K562 (cell line): ENCODE measurements at regions not wholly inside any gene's neighbourhood (a gene's known extent, or its start where the extent isn't known, plus 50 kb on each side); places are given as distances from the start of the nearest gene placed in this dataset.

Experiments
- ATAC-seq: fragments of 200-7000 bp; cut with Tn5 transposase; 3 replicates; pipeline ENCODE4 v1.9.1; 2020; ENCODE audit warnings: moderate library complexity
- BruUV-seq: library from RNA; stranded (reverse); fragments of 400-500 nt; replicated peaks from 2 replicates; lab custom pipeline; 2021; lab: Mats Ljungman, UMichigan
- CTCF ChIA-PET: fragments of 300-600 bp; formaldehyde crosslinking; extraction: SDS; loops from one replicate; lab custom pipeline; 2021; ENCODE audit warnings: low intra/inter-chr PET ratio; lab: Yijun Ruan, JAX
- POLR2A ChIA-PET: fragments of 300-600, 350-650 bp; sonication (Branson Sonifier 250); formaldehyde crosslinking; extraction: SDS; loops from one replicate; lab custom pipeline; 2021; ENCODE audit warnings: antibody characterized with exemption, inconsistent platforms; lab: Yijun Ruan, JAX
- DNase-seq, 4 experiments: peaks; one replicate each; pipeline versions ENCODE4 v3.0.0 to v3.0.0-alpha.2; 2011 to 2018; ENCODE audit warnings: low spot score in 3 of 4, mixed read lengths in 3 of 4; ENCODE audit errors: extremely low read depth in 1 of 4
- FAIRE-seq: peaks from 2 replicates; lab custom pipeline; 2011; peaks lifted over from hg19 to GRCh38; lab: Jason Lieb, UNC
- H2AFZ ChIP-seq: 2 replicates; pipeline ENCODE4 v1.6.0; 2011; ENCODE audit warnings: low read depth, low read length, control low read depth, inconsistent platforms
- H3K27ac ChIP-seq: fragments of 200-600 bp; 3 replicates; pipeline ENCODE4 v1.8.0; 2011; ENCODE audit warnings: low read depth, mild to moderate bottlenecking, control low read depth, inconsistent platforms, low read length, moderate library complexity, mixed read lengths; ENCODE audit errors: extremely low read depth
- H3K27me3 ChIP-seq, 2 experiments: fragments of 300-600 bp in 1 of 2; 2 replicates in 1 of 2; 3 replicates in 1 of 2; pipeline versions ENCODE4 v1.6.0 to v1.8.0; 2011; ENCODE audit warnings: inconsistent platforms in 2 of 2, low read length in 2 of 2, mild to moderate bottlenecking in 1 of 2, mixed read lengths in 1 of 2, moderate library complexity in 1 of 2; ENCODE audit not compliant: control insufficient read depth in 2 of 2, insufficient read depth in 2 of 2
- H3K36me3 ChIP-seq: fragments of 300-600 bp; 3 replicates; pipeline ENCODE4 v1.8.0; 2011; ENCODE audit warnings: mild to moderate bottlenecking, low read length, inconsistent platforms; ENCODE audit not compliant: control insufficient read depth, insufficient read depth
- H3K4me1 ChIP-seq, 2 experiments: fragments of 200-600 bp in 1 of 2; replicated peaks in 1 of 2; 2 replicates in 1 of 2; 3 replicates in 1 of 2; pipeline versions ENCODE4 v1.5.1 to v1.8.0; 2011; ENCODE audit warnings: inconsistent platforms in 2 of 2, low read length in 2 of 2, mild to moderate bottlenecking in 1 of 2, mixed read lengths in 1 of 2, moderate library complexity in 1 of 2; ENCODE audit not compliant: control insufficient read depth in 2 of 2, insufficient read depth in 2 of 2
- H3K4me2 ChIP-seq: 2 replicates; pipeline ENCODE4 v1.6.1; 2011; ENCODE audit warnings: low read length, control low read depth, inconsistent platforms, mixed read lengths; ENCODE audit not compliant: insufficient read depth
- H3K4me3 ChIP-seq: fragments of 200-600 bp; sonication (generic), shearing (Covaris generic); 2 replicates; pipeline ENCODE4 v1.5.1; 2016; ENCODE audit warnings: control low read depth, inconsistent platforms
- H3K79me2 ChIP-seq: fragments of 200-600 bp; 3 replicates; pipeline ENCODE4 v1.8.0; 2011; ENCODE audit warnings: low read length, inconsistent platforms; ENCODE audit not compliant: control insufficient read depth, insufficient read depth
- H3K9ac ChIP-seq, 2 experiments: 2 replicates each; pipeline versions ENCODE4 v1.6.0 to v1.6.1; 2011; ENCODE audit warnings: low read depth in 2 of 2, low read length in 2 of 2, control low read depth in 1 of 2, inconsistent platforms in 1 of 2, mild to moderate bottlenecking in 1 of 2, mixed read lengths in 1 of 2; ENCODE audit not compliant: insufficient read depth in 1 of 2
- H3K9me1 ChIP-seq: one replicate; pipeline ENCODE4 v1.6.0; 2011; ENCODE audit warnings: inconsistent platforms, mild to moderate bottlenecking, low read length, moderate library complexity; ENCODE audit not compliant: control insufficient read depth, insufficient read depth
- H3K9me3 ChIP-seq: replicated peaks from 2 replicates; pipeline ENCODE4 v1.5.1; 2011; ENCODE audit warnings: low read depth, low read length, inconsistent platforms; ENCODE audit not compliant: control insufficient read depth, insufficient read depth
- H4K20me1 ChIP-seq: replicated peaks from 2 replicates; pipeline ENCODE4 v1.6.1; 2011; ENCODE audit warnings: low read length, inconsistent platforms, mixed read lengths; ENCODE audit not compliant: control insufficient read depth, insufficient read depth
- ZNF445 ChIP-seq: fragments of 250-450 bp; sonication (Bioruptor Pico); IDR thresholded peaks from 2 replicates; pipeline ENCODE4 v1.4.0; 2020; ENCODE audit warnings: low read depth, mild to moderate bottlenecking, moderate library complexity
- WGBS: fragments of 100-300 bp; shearing (Covaris generic); methylation state at CpG from one replicate; pipeline ENCODE4 v1.1.6; 2016; ENCODE audit warnings: low coverage, mixed read lengths; ENCODE audit not compliant: insufficient coverage; ENCODE audit errors: missing lambda C conversion rate; 5-methylcytosine and 5-hydroxymethylcytosine counted together
- in situ Hi-C: fragments of 300-500 bp; cut with MboI; formaldehyde crosslinking; loops from 4 replicates; pipeline ENCODE4 v1.15.0; 2018; ENCODE audit warnings: inconsistent platforms, mixed read lengths
- intact Hi-C: fragments of 100-400 bp; cut with micrococcal nuclease; formaldehyde crosslinking; loops from 2 replicates; pipeline ENCODE4 v1.14.2; 2022
- TF ChIP-seq, protein P1 (sequence below): IDR thresholded peaks from 3 replicates; pipeline ENCODE4 v1.6.1; 2011; ENCODE audit warnings: borderline replicate concordance, mild to moderate bottlenecking, moderate library complexity; ENCODE audit not compliant: insufficient read length; ENCODE audit errors: extremely low read depth
- TF ChIP-seq, protein P2 (sequence below): fragments of 150-350 bp; IDR thresholded peaks from 2 replicates; pipeline ENCODE4 v1.6.1; 2014; ENCODE audit warnings: low read depth, mild to moderate bottlenecking, low read length, borderline replicate concordance

DNA sequence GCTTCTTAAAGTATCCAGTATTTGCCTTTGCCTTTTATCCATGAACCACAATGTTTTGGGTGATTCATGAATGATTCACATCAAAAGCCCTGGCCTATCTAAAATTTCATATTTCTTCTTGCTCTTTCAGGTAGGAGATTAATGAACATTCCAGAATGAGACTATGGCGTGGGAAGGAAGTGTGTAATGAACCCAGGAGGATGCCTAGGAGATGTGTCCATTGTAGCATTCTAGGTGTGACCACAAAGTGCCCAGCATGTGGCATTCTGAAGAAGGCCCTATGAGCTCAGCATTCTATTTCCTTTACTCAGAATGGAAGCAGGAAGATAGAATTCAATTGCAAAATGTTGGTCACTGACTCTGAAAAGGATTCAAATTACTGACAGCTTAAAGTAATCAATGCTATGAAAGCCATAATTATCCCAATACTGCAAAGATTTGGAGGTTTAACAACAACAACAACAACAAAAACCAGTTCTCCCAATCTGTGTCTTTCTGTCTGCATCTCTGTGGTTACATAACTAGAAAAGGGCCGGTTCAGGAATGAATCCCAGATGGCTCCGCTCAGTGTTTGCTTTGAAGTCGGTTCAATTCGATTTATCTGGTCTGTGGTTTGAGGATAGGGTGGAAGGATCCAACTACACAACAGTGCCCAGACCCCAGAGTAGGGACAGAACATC is 126.7 kb downstream of the FOXD1 start:
- no peaks in the 10 kb centered on the region for H3K9me3 ChIP-seq
- 4% methylated on average over 5 of the region's 5 CpGs for WGBS
- peaks cover 5 to 23% of the 10 kb centered on the region in 2 experiments; a peak in 2 of 5 replicates for H3K27me3 ChIP-seq
- no TSS peak for BruUV-seq
- DNase-seq (no peak), ATAC-seq (no peak), FAIRE-seq (no peak)
- no peak overlapping the region for H3K27ac ChIP-seq
- H3K4me3 ChIP-seq, result no peak overlapping the region
- no peaks in the 10 kb centered on the region for H3K79me2 ChIP-seq
- H4K20me1 ChIP-seq, result no peaks in the 10 kb centered on the region
- H3K9me1 ChIP-seq, result no peaks in the 10 kb centered on the region
- H3K4me2 ChIP-seq, result no peak overlapping the region
- no peak overlapping the region for H2AFZ ChIP-seq
- in situ Hi-C loops, result no loop called here
- ChIA-PET CTCF (no interaction called here), POLR2A (interaction anchor here (0.6 kb wide), 1 partner anchor 11 kb away, joined by 3 read pairs; no protein-coding TSS in a partner anchor)
- H3K36me3 ChIP-seq, result no peaks in the 10 kb centered on the region
- intact Hi-C loops, result no loop called here
- no peaks in the 10 kb centered on the region for H3K4me1 ChIP-seq
- TF ChIP-seq, protein P1, sequence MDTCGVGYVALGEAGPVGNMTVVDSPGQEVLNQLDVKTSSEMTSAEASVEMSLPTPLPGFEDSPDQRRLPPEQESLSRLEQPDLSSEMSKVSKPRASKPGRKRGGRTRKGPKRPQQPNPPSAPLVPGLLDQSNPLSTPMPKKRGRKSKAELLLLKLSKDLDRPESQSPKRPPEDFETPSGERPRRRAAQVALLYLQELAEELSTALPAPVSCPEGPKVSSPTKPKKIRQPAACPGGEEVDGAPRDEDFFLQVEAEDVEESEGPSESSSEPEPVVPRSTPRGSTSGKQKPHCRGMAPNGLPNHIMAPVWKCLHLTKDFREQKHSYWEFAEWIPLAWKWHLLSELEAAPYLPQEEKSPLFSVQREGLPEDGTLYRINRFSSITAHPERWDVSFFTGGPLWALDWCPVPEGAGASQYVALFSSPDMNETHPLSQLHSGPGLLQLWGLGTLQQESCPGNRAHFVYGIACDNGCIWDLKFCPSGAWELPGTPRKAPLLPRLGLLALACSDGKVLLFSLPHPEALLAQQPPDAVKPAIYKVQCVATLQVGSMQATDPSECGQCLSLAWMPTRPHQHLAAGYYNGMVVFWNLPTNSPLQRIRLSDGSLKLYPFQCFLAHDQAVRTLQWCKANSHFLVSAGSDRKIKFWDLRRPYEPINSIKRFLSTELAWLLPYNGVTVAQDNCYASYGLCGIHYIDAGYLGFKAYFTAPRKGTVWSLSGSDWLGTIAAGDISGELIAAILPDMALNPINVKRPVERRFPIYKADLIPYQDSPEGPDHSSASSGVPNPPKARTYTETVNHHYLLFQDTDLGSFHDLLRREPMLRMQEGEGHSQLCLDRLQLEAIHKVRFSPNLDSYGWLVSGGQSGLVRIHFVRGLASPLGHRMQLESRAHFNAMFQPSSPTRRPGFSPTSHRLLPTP, result no peak
- no peak overlapping the region for H3K9ac ChIP-seq

DNA sequence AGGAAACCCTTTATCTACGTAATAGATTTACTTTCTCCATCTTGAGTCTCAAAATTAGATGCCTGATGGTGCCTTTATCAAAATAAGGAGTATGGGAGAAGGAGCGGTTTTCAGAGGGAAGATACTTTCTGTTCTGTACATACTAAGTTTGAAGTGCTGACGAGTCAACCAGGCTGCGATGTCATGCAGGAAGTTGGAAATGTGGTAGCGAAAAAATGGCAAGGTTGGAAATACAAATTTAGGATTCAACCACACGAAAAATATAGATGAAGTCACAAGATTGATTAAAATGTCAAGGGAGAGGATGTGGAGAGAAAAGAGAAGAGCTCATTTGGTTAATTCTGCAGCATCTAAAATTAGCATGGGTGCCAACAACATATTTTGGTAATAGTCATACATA is 129.5 kb downstream of the FOXD1 start:
- in situ Hi-C loops, result no loop called here
- H3K27ac ChIP-seq, result no peak overlapping the region

More for the DNA sequence above, 129.5 kb downstream of the FOXD1 start:
- CTCF ChIA-PET, result no interaction called here
- Histone ChIP-seq H3K4me1 (no peaks in the 10 kb centered on the region), H3K9me3 (no peaks in the 10 kb centered on the region), H2AFZ (no peak overlapping the region), H3K79me2 (no peaks in the 10 kb centered on the region), H3K4me2 (no peak overlapping the region), H3K4me3 (no peak overlapping the region), H3K36me3 (no peaks in the 10 kb centered on the region), H3K9ac (no peak overlapping the region), H3K27me3 (peaks cover 5 to 25% of the 10 kb centered on the region in 2 experiments; a peak in 4 of 5 replicates), H3K9me1 (no peaks in the 10 kb centered on the region), H4K20me1 (no peaks in the 10 kb centered on the region)
- POLR2A ChIA-PET, result no interaction called here
- TF ChIP-seq ZNF445 (CRISPR knock-in tag), result no peak
- TF ChIP-seq, protein P2, sequence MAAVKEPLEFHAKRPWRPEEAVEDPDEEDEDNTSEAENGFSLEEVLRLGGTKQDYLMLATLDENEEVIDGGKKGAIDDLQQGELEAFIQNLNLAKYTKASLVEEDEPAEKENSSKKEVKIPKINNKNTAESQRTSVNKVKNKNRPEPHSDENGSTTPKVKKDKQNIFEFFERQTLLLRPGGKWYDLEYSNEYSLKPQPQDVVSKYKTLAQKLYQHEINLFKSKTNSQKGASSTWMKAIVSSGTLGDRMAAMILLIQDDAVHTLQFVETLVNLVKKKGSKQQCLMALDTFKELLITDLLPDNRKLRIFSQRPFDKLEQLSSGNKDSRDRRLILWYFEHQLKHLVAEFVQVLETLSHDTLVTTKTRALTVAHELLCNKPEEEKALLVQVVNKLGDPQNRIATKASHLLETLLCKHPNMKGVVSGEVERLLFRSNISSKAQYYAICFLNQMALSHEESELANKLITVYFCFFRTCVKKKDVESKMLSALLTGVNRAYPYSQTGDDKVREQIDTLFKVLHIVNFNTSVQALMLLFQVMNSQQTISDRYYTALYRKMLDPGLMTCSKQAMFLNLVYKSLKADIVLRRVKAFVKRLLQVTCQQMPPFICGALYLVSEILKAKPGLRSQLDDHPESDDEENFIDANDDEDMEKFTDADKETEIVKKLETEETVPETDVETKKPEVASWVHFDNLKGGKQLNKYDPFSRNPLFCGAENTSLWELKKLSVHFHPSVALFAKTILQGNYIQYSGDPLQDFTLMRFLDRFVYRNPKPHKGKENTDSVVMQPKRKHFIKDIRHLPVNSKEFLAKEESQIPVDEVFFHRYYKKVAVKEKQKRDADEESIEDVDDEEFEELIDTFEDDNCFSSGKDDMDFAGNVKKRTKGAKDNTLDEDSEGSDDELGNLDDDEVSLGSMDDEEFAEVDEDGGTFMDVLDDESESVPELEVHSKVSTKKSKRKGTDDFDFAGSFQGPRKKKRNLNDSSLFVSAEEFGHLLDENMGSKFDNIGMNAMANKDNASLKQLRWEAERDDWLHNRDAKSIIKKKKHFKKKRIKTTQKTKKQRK, result no peak
- BruUV-seq, result no TSS peak
- intact Hi-C loops, result no loop called here
- DNase-seq (no peak), ATAC-seq (no peak), FAIRE-seq (no peak)
- WGBS, result under 1% methylated on average over 6 of the region's 6 CpGs
